HG03354 (cell line): ENCODE measurements at regions not wholly inside any gene's neighbourhood (a gene's known extent, or its start where the extent isn't known, plus 50 kb on each side); places are given as distances from the start of the nearest gene placed in this dataset.
"Not testable (repeated sequence)": the region's sequence is repeated elsewhere in the genome, so short reads cannot be mapped to it uniquely, and the experiment has no call there.

Experiments
- ATAC-seq: cut with Tn5 transposase; IDR thresholded peaks from one replicate; pipeline ENCODE4 v1.9.1; 2021; ENCODE audit warnings: mild to moderate bottlenecking; ENCODE audit not compliant: unreplicated experiment, poor library complexity, severe bottlenecking

DNA sequence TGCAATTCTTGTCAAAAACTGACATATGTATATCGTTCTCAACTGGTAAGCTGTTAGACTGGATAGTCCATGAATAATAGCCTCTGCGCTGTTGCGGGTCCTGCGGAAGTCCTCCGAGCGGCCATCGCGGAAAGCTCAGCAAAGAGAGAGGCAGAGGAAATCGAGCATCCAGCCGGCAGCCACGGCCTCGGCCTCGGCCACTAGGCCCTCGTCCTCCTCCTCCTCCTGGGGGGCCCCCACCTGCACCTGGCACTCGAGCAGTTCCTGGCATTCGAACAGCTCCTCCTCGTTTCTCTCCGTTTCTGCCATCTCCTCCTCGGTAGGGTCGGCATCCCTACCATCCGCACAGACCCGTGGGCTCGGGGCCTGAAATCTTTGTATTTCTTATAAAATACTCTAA, 111.2 kb upstream of the CYLC1 start:
- not testable (repeated sequence) for ATAC-seq

GRCh38 chrX:83750451-83750850, 110.5 kb upstream of the CYLC1 start:
- not testable (repeated sequence) for ATAC-seq

DNA sequence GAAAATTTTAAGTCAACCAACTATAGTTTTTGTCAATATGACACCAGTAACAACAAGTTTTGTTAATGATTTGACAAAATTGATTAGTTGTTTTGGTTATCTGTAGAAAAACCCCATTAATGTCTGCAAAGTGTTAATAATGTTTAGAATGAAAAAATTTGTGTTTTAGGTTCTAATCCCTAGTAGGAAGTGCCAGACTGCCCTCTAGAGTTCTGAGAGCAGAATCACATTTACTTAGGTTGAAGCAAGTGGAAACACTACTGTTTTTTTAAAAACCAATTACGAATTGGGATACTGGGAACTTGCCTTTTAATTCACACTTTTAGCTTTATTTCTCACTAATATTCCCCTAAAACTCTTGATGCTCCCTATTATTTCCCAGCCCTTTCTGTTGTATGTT, 101.1 kb upstream of the CYLC1 start:
- ATAC-seq: peak; percentile 68

DNA sequence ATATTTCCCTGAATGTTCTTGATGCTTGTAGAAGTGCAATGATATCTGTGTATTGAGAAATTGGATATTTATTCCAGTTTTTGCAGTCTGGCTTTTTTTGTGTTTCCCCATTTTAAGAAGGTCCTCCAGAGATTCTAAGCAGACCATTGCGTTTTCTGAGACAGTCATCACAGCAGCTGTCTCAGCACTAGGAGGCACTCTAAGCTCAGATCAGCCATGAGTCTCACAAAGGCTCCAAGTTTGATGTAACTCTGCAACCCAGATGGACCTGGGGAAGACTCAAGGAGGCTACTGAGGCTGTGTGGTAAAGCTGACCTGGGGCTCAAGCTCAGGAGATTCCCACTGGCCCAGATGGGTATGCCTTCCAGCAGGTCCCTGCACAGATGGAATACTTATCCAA, 89.3 kb upstream of the CYLC1 start:
- ATAC-seq: no peak
